NCI-H460 (cell line): ENCODE measurements at regions not wholly inside any gene's neighbourhood (a gene's known extent, or its start where the extent isn't known, plus 50 kb on each side); places are given as distances from the start of the nearest gene placed in this dataset.

Experiments
- DNase-seq: peaks from one replicate; pipeline ENCODE4 v3.0.0-alpha.2; 2016; ENCODE audit warnings: low read depth; ENCODE audit errors: extremely low read depth

DNA sequence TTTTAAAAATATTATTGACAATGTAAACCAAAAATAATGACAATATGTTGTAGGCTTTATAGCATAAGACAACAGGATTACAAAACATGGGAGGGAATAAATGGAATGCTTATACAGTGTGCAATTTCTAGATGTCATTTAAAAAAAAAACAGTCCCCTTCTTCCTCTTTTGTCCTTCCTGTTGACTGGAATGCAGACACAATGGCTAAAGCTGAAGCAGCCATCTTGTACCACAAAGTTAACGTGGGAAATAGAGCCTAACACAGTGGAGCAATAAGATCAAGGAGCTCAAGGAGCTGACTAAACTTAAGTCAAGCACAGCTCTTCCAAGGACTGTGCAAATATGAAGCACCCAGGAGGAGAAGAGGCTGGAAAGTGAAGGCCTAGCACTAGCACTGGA, 208.1 kb downstream of the ARHGAP12 start:
- no peak for DNase-seq

- DNase-seq: no peak
Observed at GRCh38 chr10:31709476-31709875, 219.2 kb downstream of the ARHGAP12 start.

- peak; percentile 2 for DNase-seq
Observed at GRCh38 chr10:31709028-31709427, 219.6 kb downstream of the ARHGAP12 start.

GRCh38 chr10:31708474-31708873, 220.2 kb downstream of the ARHGAP12 start:
- no peak for DNase-seq

DNA sequence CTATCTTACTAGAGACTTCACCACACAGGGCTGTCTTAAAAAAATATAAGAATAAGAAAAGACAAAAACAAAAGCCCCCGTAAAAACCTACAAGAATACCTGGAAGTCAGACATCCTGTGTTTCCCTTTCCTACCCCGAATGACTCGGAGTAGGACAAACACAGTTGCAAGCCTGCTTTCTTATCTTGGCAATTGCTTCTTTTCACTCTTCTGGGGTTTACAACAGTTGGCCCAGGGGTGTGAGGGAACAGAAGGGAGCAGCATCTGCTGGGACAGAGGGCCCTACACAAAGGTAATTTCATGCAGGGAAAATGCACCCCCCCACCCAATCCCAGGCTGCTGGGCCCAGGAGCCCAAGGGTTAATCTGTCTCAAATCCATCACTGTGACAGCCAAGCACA, 220.6 kb downstream of the ARHGAP12 start:
- no peak for DNase-seq

- peak; percentile 3 for DNase-seq
Observed at GRCh38 chr10:31707093-31708039, 221.3 kb downstream of the ARHGAP12 start.

GRCh38 chr10:31706464-31707092, 222.1 kb downstream of the ARHGAP12 start:
- DNase-seq: no peak

- no peak for DNase-seq
Observed at GRCh38 chr10:31705136-31705535, 223.5 kb downstream of the ARHGAP12 start.

GRCh38 chr10:31704195-31704594, 224.4 kb downstream of the ARHGAP12 start:
- no peak for DNase-seq

GRCh38 chr10:31702954-31703353, 225.7 kb downstream of the ARHGAP12 start:
- no peak for DNase-seq

DNA sequence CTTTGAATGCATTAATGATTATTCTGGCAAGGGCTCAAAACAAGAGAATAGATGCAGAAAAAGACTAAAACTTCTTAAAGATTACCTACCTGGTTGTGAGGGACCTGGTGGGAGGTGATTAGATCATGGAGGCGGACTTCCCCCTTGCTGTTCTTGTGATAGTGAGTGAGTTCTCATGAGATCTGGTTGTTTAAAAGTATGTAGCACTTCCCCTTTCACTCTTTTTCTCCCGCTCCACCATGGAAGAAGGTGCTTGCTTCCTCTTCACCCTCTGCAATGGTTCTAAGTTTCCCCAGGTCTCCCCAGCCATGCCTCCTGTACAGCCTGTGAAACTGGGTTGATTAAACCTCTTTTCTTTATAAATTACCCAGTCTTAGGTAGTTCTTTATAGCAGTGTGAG, 226.6 kb downstream of the ARHGAP12 start:
- DNase-seq: no peak

GRCh38 chr10:31701546-31701945, 227.1 kb downstream of the ARHGAP12 start:
- no peak for DNase-seq

DNA sequence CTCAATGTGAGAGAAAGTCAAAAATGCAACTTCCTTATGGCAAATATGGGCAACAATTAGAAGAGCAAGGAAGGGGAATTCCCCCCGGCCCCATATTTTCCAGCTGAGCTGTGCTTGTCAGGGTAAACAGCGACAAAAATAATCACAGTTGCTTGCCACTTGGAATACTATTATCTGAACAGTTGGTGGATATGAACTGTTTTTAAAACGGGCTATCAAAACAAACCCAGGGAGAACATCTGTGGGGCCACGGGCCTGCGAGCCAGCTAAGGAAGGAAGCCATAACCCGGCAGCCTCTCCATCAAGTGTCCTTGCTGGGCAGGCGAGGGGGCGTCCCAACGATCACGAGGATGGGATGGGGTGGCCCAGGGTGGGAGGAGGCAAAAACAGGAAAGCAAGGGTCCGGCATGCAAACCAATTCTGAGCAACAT, 228.4 kb downstream of the ARHGAP12 start:
- no peak for DNase-seq

DNA sequence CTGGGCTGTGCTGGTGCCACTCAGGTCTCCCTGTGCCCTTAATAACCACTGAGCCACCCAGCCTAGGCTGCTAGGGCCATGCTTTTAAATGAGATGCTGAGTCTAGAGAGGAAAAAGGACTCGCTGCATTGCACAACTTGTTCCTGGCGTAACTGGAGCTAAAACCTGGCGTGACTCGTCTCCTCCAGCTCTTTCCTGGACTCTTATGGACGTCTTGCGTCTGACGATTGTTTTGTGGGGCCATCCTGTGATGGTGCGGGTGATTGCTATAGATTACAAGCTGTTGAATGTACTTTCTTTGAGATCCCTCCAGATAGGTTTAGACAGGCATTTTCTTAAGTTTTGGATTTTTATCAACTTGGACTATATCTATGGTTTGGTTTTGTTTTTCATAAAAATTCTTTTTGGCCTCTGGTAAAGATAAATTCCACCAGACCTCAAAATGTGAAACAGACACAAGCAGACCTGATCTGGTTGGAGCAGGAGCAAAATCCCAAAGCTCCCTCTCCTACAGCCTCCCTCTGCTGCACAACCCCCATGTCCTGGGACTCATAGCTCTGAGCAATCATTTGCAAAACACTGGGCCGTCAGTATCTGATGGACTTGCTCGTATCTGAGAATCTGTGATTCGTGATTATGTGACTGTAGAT, 230.3 kb downstream of the ARHGAP12 start:
- peak; percentile 28 for DNase-seq

DNA sequence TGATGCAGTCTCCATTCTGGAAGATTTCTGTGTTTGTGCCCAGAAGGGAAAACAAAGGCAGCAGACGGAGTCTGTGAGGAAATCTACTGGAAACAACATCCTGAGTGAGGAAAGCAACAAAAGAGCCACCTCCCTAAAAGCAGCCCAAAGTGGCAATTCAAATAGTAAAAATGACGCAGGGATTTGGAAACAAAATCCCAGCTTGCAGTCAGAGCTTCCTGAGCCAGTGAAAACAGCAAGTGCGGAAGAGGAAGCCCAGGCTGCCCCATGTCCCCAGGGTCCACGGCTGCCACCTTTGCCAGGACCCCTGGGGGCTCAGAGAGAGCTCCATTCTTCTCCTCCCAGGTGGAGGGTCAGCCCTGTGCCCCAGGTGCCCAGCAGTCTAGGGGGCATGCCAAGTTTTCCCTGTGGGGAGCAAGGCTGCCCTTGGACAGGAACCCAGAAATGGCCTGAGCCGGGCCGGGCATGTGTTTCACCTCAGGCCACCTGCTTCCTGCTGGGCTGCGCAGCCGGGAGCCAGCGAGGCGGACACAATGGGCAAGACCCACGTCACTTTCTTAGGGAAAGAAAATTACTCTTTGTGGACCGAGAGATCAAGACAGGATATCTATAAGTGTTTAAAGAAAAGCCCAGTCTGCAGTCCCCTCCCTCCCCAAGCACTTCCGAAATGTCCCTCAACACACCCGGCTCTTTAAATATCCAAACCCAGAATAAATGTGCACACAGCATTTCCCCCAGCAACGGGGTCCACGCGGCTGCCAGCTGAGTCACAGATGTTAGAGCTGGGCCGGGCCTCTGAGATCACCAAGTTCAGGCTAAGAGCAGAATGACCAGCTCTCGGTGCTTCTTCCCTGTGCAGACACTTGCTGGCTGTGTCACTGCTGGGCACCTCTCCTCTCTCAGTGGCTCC, 231.1 kb downstream of the ARHGAP12 start:
- peak; percentile 57 for DNase-seq

GRCh38 chr10:31694929-31695837, 233.4 kb downstream of the ARHGAP12 start:
- no peak for DNase-seq

DNA sequence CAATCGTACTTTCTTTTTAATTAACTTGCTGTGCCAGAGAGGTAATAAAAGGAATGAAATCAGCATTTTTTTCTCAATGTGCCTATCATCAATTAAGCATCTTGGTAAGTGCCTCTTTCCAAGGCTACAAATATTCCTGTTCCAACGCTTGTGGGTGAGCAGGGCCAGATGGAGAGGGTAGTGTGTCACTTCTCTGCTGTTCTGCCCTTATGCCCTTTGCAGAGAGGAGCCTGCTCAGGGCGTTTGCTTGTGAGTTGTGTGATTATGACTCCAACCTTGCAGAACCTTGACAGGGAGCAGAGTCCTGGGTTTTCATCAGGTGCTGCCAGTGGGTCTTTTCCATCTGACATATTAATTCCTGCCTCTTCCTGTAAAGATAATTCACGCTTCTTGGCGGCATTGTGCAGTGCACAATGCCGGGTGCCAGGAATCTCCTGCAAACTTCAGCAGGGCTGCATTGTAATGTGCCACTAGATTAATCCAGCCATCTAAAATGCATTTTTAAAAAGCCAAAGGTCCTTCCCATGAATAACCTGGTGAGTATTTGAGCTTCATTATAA, 234.4 kb downstream of the ARHGAP12 start:
- DNase-seq: no peak

- DNase-seq: no peak
Observed at GRCh38 chr10:31693491-31693890, 235.1 kb downstream of the ARHGAP12 start.

DNA sequence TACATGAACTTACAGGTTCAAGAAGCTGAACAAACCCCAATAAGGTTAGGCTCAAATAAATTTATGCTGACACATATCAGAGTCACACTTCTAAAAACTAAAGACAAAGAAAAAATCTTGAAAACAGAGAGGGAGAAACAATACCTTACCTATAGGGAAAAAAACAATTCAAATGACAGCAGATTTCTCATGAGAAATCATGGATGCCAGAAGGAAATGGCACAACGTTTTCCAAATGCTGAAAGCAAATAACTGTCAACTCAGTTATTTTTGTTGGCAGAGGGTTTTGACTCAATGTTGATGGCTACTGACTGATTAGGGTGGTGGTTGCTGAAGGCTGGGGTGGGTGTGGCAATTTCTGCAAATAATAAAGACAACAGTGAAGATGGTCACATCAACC, 239.4 kb downstream of the ARHGAP12 start:
- no peak for DNase-seq
